GM12878 (cell line): ENCODE measurements at regions not wholly inside any gene's neighbourhood (a gene's known extent, or its start where the extent isn't known, plus 50 kb on each side); places are given as distances from the start of the nearest gene placed in this dataset.

Source experiments
- ATAC-seq: fragments of 200-7000 bp; cut with Tn5 transposase; 3 replicates; pipeline ENCODE4 v1.9.1; 2020; ENCODE audit warnings: mild to moderate bottlenecking, moderate library complexity
- BruUV-seq: library from RNA; stranded (reverse); fragments of 400-500 nt; replicated peaks from 2 replicates; lab custom pipeline; 2021; lab: Mats Ljungman, UMichigan
- CTCF ChIA-PET: fragments of 300-600 bp; sonication (Branson Sonifier 250); formaldehyde crosslinking; extraction: SDS; loops from one replicate; lab custom pipeline; 2021; ENCODE audit warnings: inconsistent platforms; lab: Yijun Ruan, JAX
- POLR2A ChIA-PET: fragments of 350-600 bp; formaldehyde crosslinking; extraction: SDS; loops from one replicate; lab custom pipeline; 2021; ENCODE audit warnings: inconsistent platforms; lab: Charles Lee
- RAD21 ChIA-PET: fragments of 300-600 bp; sonication (Branson Sonifier 250); formaldehyde crosslinking; loops from one replicate; lab custom pipeline; 2023; ENCODE audit warnings: antibody characterized with exemption; ENCODE audit not compliant: unreplicated experiment; lab: Charles Lee
- SMC1A ChIA-PET: fragments of 300-600 bp; sonication (Branson Sonifier 250); formaldehyde crosslinking; loops from one replicate; lab custom pipeline; 2023; ENCODE audit not compliant: unreplicated experiment, uncharacterized antibody; lab: Charles Lee
- DNase-seq: peaks from one replicate; pipeline ENCODE4 v3.0.0-alpha.2; 2011; ENCODE audit warnings: low read depth, low spot score
- FAIRE-seq: peaks from 3 replicates; lab custom pipeline; 2011; peaks lifted over from hg19 to GRCh38; lab: Jason Lieb, UNC
- H2AFZ ChIP-seq: 2 replicates; pipeline ENCODE4 v1.6.0; 2011; ENCODE audit warnings: low read depth, low read length, control low read depth; ENCODE audit not compliant: control insufficient read depth
- H3K27ac ChIP-seq: 2 replicates; pipeline ENCODE4 v1.5.1; 2011; ENCODE audit warnings: control low read depth; ENCODE audit not compliant: control insufficient read depth, insufficient read depth
- H3K27me3 ChIP-seq, 2 experiments: replicated peaks in 1 of 2; 2 replicates each; pipeline versions ENCODE4 v1.6.0 to v1.6.1; 2011; ENCODE audit warnings: low read length in 1 of 2; ENCODE audit not compliant: control insufficient read depth in 2 of 2, insufficient read depth in 2 of 2
- H3K36me3 ChIP-seq, 2 experiments: 2 replicates each; pipeline ENCODE4 v1.5.1; 2011; ENCODE audit warnings: low read length in 1 of 2; ENCODE audit not compliant: control insufficient read depth in 2 of 2, insufficient read depth in 2 of 2
- H3K4me1 ChIP-seq: 2 replicates; pipeline ENCODE4 v1.6.1; 2011; ENCODE audit warnings: mild to moderate bottlenecking, low read length, moderate library complexity, mixed read lengths; ENCODE audit not compliant: control insufficient read depth, insufficient read depth
- H3K4me2 ChIP-seq: 2 replicates; pipeline ENCODE4 v1.6.0; 2011; ENCODE audit warnings: control low read depth; ENCODE audit not compliant: control insufficient read depth, insufficient read depth
- H3K4me3 ChIP-seq: fragments of 200-600 bp; sonication (generic); 2 replicates; pipeline ENCODE4 v1.5.1; 2016
- H3K79me2 ChIP-seq: 2 replicates; pipeline ENCODE4 v1.6.0; 2011; ENCODE audit warnings: low read length; ENCODE audit not compliant: control insufficient read depth, insufficient read depth
- H3K9ac ChIP-seq: 2 replicates; pipeline ENCODE4 v1.8.0; 2011; ENCODE audit warnings: low read length, control low read depth, mixed read lengths; ENCODE audit not compliant: control insufficient read depth, insufficient read depth
- H3K9me3 ChIP-seq: replicated peaks from 3 replicates; pipeline ENCODE4 v1.5.1; 2011; ENCODE audit warnings: mild to moderate bottlenecking, low read length; ENCODE audit not compliant: control insufficient read depth, insufficient read depth
- H4K20me1 ChIP-seq: 2 replicates; pipeline ENCODE4 v1.6.0; 2011; ENCODE audit not compliant: control insufficient read depth, insufficient read depth
- E2F4 ChIP-seq: IDR thresholded peaks from 2 replicates; pipeline ENCODE4 v1.6.1; 2012; ENCODE audit warnings: low read depth, low read length, improper control_type of control experiment
- IKZF1 ChIP-seq: fragments of 450-650 bp; conservative IDR thresholded peaks from 2 replicates; pipeline ENCODE4 v1.6.1; 2017; ENCODE audit warnings: antibody characterized with exemption, mild to moderate bottlenecking
- NFIC ChIP-seq: IDR thresholded peaks from 2 replicates; pipeline ENCODE4 v1.6.1; 2012; ENCODE audit warnings: low read depth, mild to moderate bottlenecking, inconsistent platforms, low read length, moderate library complexity
- RAD21 ChIP-seq: IDR thresholded peaks from 2 replicates; pipeline ENCODE4 v1.6.1; 2011; ENCODE audit warnings: mild to moderate bottlenecking, low read depth, low read length, moderate library complexity; ENCODE audit not compliant: insufficient read depth
- RFX5 ChIP-seq: IDR thresholded peaks from 2 replicates; pipeline ENCODE4 v1.6.1; 2011; ENCODE audit warnings: low read depth, low read length, improper control_type of control experiment
- STAT3 ChIP-seq: IDR thresholded peaks from 2 replicates; pipeline ENCODE4 v1.6.1; 2011; ENCODE audit warnings: low read depth, low read length, improper control_type of control experiment
- TCF3 ChIP-seq: IDR thresholded peaks from 2 replicates; pipeline ENCODE4 v1.6.1; 2012; ENCODE audit warnings: low read depth, mild to moderate bottlenecking, low read length, borderline replicate concordance; ENCODE audit not compliant: insufficient read depth
- ZBED1 ChIP-seq: IDR thresholded peaks from 2 replicates; pipeline ENCODE4 v1.6.1; 2016; ENCODE audit warnings: borderline replicate concordance
- WGBS: methylation state at CpG from one replicate; pipeline ENCODE4 v1.1.6; 2016; ENCODE audit warnings: low lambda C conversion rate; ENCODE audit not compliant: insufficient replicate concordance, insufficient coverage; ENCODE audit errors: missing lambda C conversion rate; 5-methylcytosine and 5-hydroxymethylcytosine counted together
- in situ Hi-C: fragments of 300-500 bp; cut with MboI; formaldehyde crosslinking; loops from 9 replicates; pipeline ENCODE4 v1.14.3; 2018; ENCODE audit warnings: mixed read lengths
- intact Hi-C: fragments of 100-400 bp; cut with micrococcal nuclease; formaldehyde crosslinking; loops from one replicate; pipeline ENCODE4 v1.14.2; 2022; ENCODE audit not compliant: unreplicated experiment
- TF ChIP-seq, protein P1 (sequence below): fragments of 450-650 bp; IDR thresholded peaks from 2 replicates; pipeline ENCODE4 v1.6.1; 2017; ENCODE audit warnings: mild to moderate bottlenecking
- TF ChIP-seq, protein P2 (sequence below): IDR thresholded peaks from 2 replicates; pipeline ENCODE4 v1.6.1; 2011; ENCODE audit warnings: borderline replicate concordance, low read depth, mild to moderate bottlenecking, moderate library complexity, low read length; ENCODE audit not compliant: insufficient read depth, poor library complexity, severe bottlenecking

GRCh38 chr5:97267767-97268166 lies 84.7 kb upstream of the RIOK2 start (continued):
- TF ChIP-seq, protein P1, sequence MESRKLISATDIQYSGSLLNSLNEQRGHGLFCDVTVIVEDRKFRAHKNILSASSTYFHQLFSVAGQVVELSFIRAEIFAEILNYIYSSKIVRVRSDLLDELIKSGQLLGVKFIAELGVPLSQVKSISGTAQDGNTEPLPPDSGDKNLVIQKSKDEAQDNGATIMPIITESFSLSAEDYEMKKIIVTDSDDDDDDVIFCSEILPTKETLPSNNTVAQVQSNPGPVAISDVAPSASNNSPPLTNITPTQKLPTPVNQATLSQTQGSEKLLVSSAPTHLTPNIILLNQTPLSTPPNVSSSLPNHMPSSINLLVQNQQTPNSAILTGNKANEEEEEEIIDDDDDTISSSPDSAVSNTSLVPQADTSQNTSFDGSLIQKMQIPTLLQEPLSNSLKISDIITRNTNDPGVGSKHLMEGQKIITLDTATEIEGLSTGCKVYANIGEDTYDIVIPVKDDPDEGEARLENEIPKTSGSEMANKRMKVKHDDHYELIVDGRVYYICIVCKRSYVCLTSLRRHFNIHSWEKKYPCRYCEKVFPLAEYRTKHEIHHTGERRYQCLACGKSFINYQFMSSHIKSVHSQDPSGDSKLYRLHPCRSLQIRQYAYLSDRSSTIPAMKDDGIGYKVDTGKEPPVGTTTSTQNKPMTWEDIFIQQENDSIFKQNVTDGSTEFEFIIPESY: no peak
- TF ChIP-seq ZBED1: no peak
- TF ChIP-seq, all 136 proteins: peak for 0

- Histone ChIP-seq H4K20me1 (no peaks in the 10 kb centered on the region), H3K36me3 (no peaks in the 10 kb centered on the region), H3K79me2 (no peaks in the 10 kb centered on the region), H3K9me3 (no peaks in the 10 kb centered on the region), H3K27me3 (no peaks in the 10 kb centered on the region), H3K4me1 (no peaks in the 10 kb centered on the region), H3K4me3 (no peak overlapping the region), H2AFZ (no peak overlapping the region), H3K9ac (no peak overlapping the region), H3K4me2 (no peak overlapping the region), H3K27ac (no peak overlapping the region)
- CTCF ChIA-PET: no interaction called here
- FAIRE-seq (no peak), DNase-seq (no peak), ATAC-seq (no peak)
- RAD21 ChIA-PET: no interaction called here
- intact Hi-C loops (no loop called here), in situ Hi-C loops (no loop called here)
- POLR2A ChIA-PET: no interaction called here
- BruUV-seq: no TSS peak
- 30% methylated on average over 3 of the region's 3 CpGs for WGBS
- SMC1A ChIA-PET: no interaction called here
- TF ChIP-seq RFX5 (no peak), E2F4 (no peak), TCF3 (no peak), NFIC (no peak), RAD21 (no peak), STAT3 (no peak), IKZF1 (no peak)
- TF ChIP-seq, protein P2, sequence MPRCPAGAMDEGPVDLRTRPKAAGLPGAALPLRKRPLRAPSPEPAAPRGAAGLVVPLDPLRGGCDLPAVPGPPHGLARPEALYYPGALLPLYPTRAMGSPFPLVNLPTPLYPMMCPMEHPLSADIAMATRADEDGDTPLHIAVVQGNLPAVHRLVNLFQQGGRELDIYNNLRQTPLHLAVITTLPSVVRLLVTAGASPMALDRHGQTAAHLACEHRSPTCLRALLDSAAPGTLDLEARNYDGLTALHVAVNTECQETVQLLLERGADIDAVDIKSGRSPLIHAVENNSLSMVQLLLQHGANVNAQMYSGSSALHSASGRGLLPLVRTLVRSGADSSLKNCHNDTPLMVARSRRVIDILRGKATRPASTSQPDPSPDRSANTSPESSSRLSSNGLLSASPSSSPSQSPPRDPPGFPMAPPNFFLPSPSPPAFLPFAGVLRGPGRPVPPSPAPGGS: no peak
Observed at GRCh38 chr5:97276474-97277120, 93.5 kb upstream of the RIOK2 start.
